HepG2 (cell line): ENCODE measurements at regions not wholly inside any gene's neighbourhood (a gene's known extent, or its start where the extent isn't known, plus 50 kb on each side); places are given as distances from the start of the nearest gene placed in this dataset.
A peak's percentile ranks its signal among the peaks of the same experiment; 100 is the strongest.

Experiments
- AHR ChIP-seq: IDR thresholded peaks from 2 replicates; pipeline ENCODE4 v1.6.1; 2018; ENCODE audit warnings: missing genetic modification reagents, missing compliant biosample characterization
- ATF7 ChIP-seq, 2 experiments: fragments of 450-650 bp in 1 of 2; sonication (generic) in 1 of 2; formaldehyde crosslinking in 1 of 2; IDR thresholded peaks; 2 replicates each; pipeline versions ENCODE4 v1.4.0 to v1.6.1; 2016 to 2020; ENCODE audit warnings: antibody characterized with exemption in 1 of 2, mild to moderate bottlenecking in 1 of 2, missing genetic modification reagents in 1 of 2
- DNMT1 ChIP-seq: sonication (generic); formaldehyde crosslinking; IDR thresholded peaks from 2 replicates; pipeline ENCODE4 v1.5.1; 2020; ENCODE audit warnings: mild to moderate bottlenecking, missing genetic modification reagents
- ETV6 ChIP-seq: sonication (generic); formaldehyde crosslinking; conservative IDR thresholded peaks from 2 replicates; pipeline ENCODE4 v1.4.0; 2020; ENCODE audit warnings: missing genetic modification reagents
- FOXM1 ChIP-seq: sonication (generic); formaldehyde crosslinking; IDR thresholded peaks from 2 replicates; pipeline ENCODE4 v1.5.0; 2020; ENCODE audit warnings: missing genetic modification reagents
- FOXO1 ChIP-seq: sonication (generic); formaldehyde crosslinking; IDR thresholded peaks from 2 replicates; pipeline ENCODE4 v1.4.0; 2020; ENCODE audit warnings: missing genetic modification reagents
- GABPA ChIP-seq, 2 experiments: IDR thresholded peaks; 2 replicates each; pipeline ENCODE4 v1.6.1; 2011 to 2016; ENCODE audit warnings: low read depth in 2 of 2, low read length in 1 of 2, missing biosample characterization in 1 of 2, missing genetic modification characterization in 1 of 2
- HIVEP1 ChIP-seq: sonication (generic); formaldehyde crosslinking; IDR thresholded peaks from 2 replicates; pipeline ENCODE4 v1.4.0; 2020; ENCODE audit warnings: mild to moderate bottlenecking, missing genetic modification reagents
- IRF2 ChIP-seq: IDR thresholded peaks from 2 replicates; pipeline ENCODE4 v1.6.1; 2018; ENCODE audit warnings: missing genetic modification reagents, missing compliant biosample characterization
- KDM4B ChIP-seq: sonication (generic); formaldehyde crosslinking; IDR thresholded peaks from 2 replicates; pipeline ENCODE4 v1.4.0; 2020; ENCODE audit warnings: missing genetic modification reagents
- LCORL ChIP-seq, 2 experiments: fragments of 450-650 bp in 1 of 2; sonication (generic) in 1 of 2; formaldehyde crosslinking in 1 of 2; IDR thresholded peaks; 2 replicates each; pipeline versions ENCODE4 v1.5.0 to v1.6.1; 2017 to 2020; ENCODE audit warnings: antibody characterized with exemption in 1 of 2, missing genetic modification reagents in 1 of 2
- MTF1 ChIP-seq: sonication (generic); formaldehyde crosslinking; IDR thresholded peaks from 2 replicates; pipeline ENCODE4 v1.5.0; 2020; ENCODE audit warnings: missing genetic modification reagents
- MYNN ChIP-seq: sonication (generic); formaldehyde crosslinking; IDR thresholded peaks from 2 replicates; pipeline ENCODE4 v1.4.0; 2020; ENCODE audit warnings: mild to moderate bottlenecking, low read depth, missing genetic modification reagents
- NRL ChIP-seq: sonication (generic); formaldehyde crosslinking; IDR thresholded peaks from 2 replicates; pipeline ENCODE4 v1.5.0; 2020; ENCODE audit warnings: missing genetic modification reagents, mild to moderate bottlenecking, moderate library complexity, borderline replicate concordance
- RBM39 ChIP-seq: fragments of 200-400 bp; formaldehyde crosslinking; IDR thresholded peaks from one replicate; pipeline ENCODE4 v1.6.1; 2018; ENCODE audit warnings: antibody characterized with exemption, mild to moderate bottlenecking, low read depth, low read length; ENCODE audit not compliant: poor library complexity, severe bottlenecking
- SMARCC2 ChIP-seq: fragments of 450-650 bp; IDR thresholded peaks from 2 replicates; pipeline ENCODE4 v1.6.1; 2017; ENCODE audit warnings: antibody characterized with exemption, mild to moderate bottlenecking
- STAT5B ChIP-seq: sonication (generic); formaldehyde crosslinking; IDR thresholded peaks from 2 replicates; pipeline ENCODE4 v1.4.0; 2020; ENCODE audit warnings: missing genetic modification reagents
- TAF15 ChIP-seq: fragments of 200-400 bp; formaldehyde crosslinking; IDR thresholded peaks from one replicate; pipeline ENCODE4 v1.6.1; 2018; ENCODE audit warnings: mild to moderate bottlenecking, low read depth, low read length; ENCODE audit not compliant: poor library complexity, severe bottlenecking
- ZFP36L2 ChIP-seq: sonication (generic); formaldehyde crosslinking; IDR thresholded peaks from 2 replicates; pipeline ENCODE4 v1.4.0; 2020; ENCODE audit warnings: missing genetic modification reagents
- ZNF17 ChIP-seq: sonication (generic); formaldehyde crosslinking; IDR thresholded peaks from 2 replicates; pipeline ENCODE4 v1.5.0; 2020; ENCODE audit warnings: mild to moderate bottlenecking, missing genetic modification reagents
- ZNF282 ChIP-seq: fragments of 450-650 bp; IDR thresholded peaks from 2 replicates; pipeline ENCODE4 v1.6.1; 2018; ENCODE audit not compliant: partially characterized antibody
- ZNF329 ChIP-seq: sonication (generic); formaldehyde crosslinking; IDR thresholded peaks from 2 replicates; pipeline ENCODE4 v1.9.0; 2021; ENCODE audit warnings: low read depth, mild to moderate bottlenecking, missing genetic modification reagents
- ZNF333 ChIP-seq: sonication (generic); formaldehyde crosslinking; IDR thresholded peaks from 2 replicates; pipeline ENCODE4 v1.4.0; 2020; ENCODE audit warnings: mild to moderate bottlenecking, missing genetic modification reagents, borderline replicate concordance
- ZNF484 ChIP-seq: sonication (generic); formaldehyde crosslinking; IDR thresholded peaks from 2 replicates; pipeline ENCODE4 v1.5.1; 2020; ENCODE audit warnings: mild to moderate bottlenecking, low read depth, missing genetic modification reagents, borderline replicate concordance
- ZNF598 ChIP-seq: sonication (generic); formaldehyde crosslinking; IDR thresholded peaks from 2 replicates; pipeline ENCODE4 v1.5.1; 2020; ENCODE audit warnings: mild to moderate bottlenecking, missing genetic modification reagents, borderline replicate concordance
- ZNF768 ChIP-seq: sonication (generic); formaldehyde crosslinking; IDR thresholded peaks from 2 replicates; pipeline ENCODE4 v1.4.0; 2020; ENCODE audit warnings: missing genetic modification reagents
- ZZZ3 ChIP-seq: sonication (generic); formaldehyde crosslinking; IDR thresholded peaks from 2 replicates; pipeline ENCODE4 v1.4.0; 2020; ENCODE audit warnings: missing genetic modification reagents, mild to moderate bottlenecking, borderline replicate concordance
- TF ChIP-seq, protein P1 (sequence below), 2 experiments: fragments of 450-650 bp in 1 of 2; sonication (generic) in 1 of 2; formaldehyde crosslinking; IDR thresholded peaks; 2 replicates each; pipeline versions ENCODE4 v1.5.0 to v1.8.0; 2020 to 2022; ENCODE audit warnings: mild to moderate bottlenecking in 1 of 2, missing genetic modification reagents in 1 of 2
- TF ChIP-seq, protein P2 (sequence below): IDR thresholded peaks from 2 replicates; pipeline ENCODE4 v1.6.1; 2016; ENCODE audit warnings: control low read depth
- TF ChIP-seq, protein P3 (sequence below): sonication (generic); formaldehyde crosslinking; IDR thresholded peaks from 2 replicates; pipeline ENCODE4 v1.5.1; 2020; ENCODE audit warnings: missing genetic modification reagents, mild to moderate bottlenecking, borderline replicate concordance

DNA sequence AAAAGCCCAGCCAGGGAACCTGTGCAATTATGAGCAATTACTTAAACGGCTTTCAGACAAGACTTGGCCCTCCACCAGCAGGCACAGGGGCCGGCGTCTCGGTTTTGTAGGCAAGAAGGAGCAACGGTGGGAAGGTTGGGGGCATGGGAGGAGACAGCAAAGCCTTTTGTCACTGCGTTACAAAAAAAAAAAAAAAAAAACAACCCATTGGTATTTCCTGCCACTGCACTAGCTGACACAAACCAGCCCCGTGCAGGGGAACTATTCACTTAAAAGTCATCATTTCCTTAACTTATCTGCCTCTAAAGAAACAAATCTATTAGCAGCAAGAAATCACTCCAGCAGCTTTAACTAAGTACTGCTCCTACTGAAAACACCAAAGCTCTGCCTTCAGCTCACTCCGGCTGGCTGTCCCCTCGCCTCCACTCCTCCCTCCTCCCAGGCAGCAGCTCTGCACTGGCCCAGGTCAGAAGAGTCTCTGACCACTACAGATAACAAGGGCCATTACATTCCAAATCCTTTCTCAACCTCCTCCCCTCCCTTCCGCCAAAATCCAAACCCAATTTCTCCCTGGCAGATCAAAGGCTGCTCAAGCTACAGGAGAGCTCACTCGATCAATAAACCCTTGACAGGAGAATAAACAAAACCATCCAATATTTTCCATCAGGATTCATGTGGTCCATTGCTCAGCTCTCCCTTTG, 105.2 kb upstream of the CDKN3 start (continued):
- TF ChIP-seq LCORL (IDR thresholded peaks at IDR 0.05): peak; percentile 100
- TF ChIP-seq LCORL (CRISPR knock-in tag; IDR thresholded peaks at IDR 0.05): peak; percentile 100
- TF ChIP-seq ZNF484 (CRISPR knock-in tag): no peak
- no peak for TF ChIP-seq DNMT1
- no peak for TF ChIP-seq ZNF333 (CRISPR knock-in tag)
- no peak for TF ChIP-seq FOXM1
- TF ChIP-seq ETV6: no peak
- TF ChIP-seq HIVEP1: no peak
- TF ChIP-seq TAF15: no peak
- no peak for TF ChIP-seq MYNN (CRISPR knock-in tag)
- TF ChIP-seq GABPA (IDR thresholded peaks at IDR 0.05; ENCODE audit: low read depth, low read length): no peak
- no peak for TF ChIP-seq GABPA (CRISPR knock-in tag; IDR thresholded peaks at IDR 0.05; ENCODE audit: low read depth)
- no peak for TF ChIP-seq ZNF282
- no peak for TF ChIP-seq ZNF598 (CRISPR knock-in tag)
- no peak for TF ChIP-seq SMARCC2
- TF ChIP-seq ATF7 (IDR thresholded peaks at IDR 0.05): no peak
- TF ChIP-seq ATF7 (CRISPR knock-in tag; IDR thresholded peaks at IDR 0.05): no peak
- no peak for TF ChIP-seq ZFP36L2
- TF ChIP-seq ZNF17 (CRISPR knock-in tag): no peak
- TF ChIP-seq, protein P1, sequence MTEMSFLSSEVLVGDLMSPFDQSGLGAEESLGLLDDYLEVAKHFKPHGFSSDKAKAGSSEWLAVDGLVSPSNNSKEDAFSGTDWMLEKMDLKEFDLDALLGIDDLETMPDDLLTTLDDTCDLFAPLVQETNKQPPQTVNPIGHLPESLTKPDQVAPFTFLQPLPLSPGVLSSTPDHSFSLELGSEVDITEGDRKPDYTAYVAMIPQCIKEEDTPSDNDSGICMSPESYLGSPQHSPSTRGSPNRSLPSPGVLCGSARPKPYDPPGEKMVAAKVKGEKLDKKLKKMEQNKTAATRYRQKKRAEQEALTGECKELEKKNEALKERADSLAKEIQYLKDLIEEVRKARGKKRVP (CRISPR knock-in tag; IDR thresholded peaks at IDR 0.05): peak in 1 of 2 experiments; percentile 47; a peak in 1 of 4 replicates
- TF ChIP-seq, protein P2, sequence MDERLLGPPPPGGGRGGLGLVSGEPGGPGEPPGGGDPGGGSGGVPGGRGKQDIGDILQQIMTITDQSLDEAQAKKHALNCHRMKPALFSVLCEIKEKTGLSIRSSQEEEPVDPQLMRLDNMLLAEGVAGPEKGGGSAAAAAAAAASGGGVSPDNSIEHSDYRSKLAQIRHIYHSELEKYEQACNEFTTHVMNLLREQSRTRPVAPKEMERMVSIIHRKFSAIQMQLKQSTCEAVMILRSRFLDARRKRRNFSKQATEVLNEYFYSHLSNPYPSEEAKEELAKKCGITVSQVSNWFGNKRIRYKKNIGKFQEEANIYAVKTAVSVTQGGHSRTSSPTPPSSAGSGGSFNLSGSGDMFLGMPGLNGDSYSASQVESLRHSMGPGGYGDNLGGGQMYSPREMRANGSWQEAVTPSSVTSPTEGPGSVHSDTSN (CRISPR knock-in tag): peak; percentile 58; the same call in 1 of the 2 replicates
- TF ChIP-seq IRF2 (CRISPR knock-in tag): no peak
- no peak for TF ChIP-seq ZZZ3 (CRISPR knock-in tag)
- TF ChIP-seq STAT5B (CRISPR knock-in tag): no peak
- no peak for TF ChIP-seq AHR (CRISPR knock-in tag)
- peak; percentile 87 for TF ChIP-seq ZNF768
- TF ChIP-seq RBM39: no peak
- no peak for TF ChIP-seq KDM4B (CRISPR knock-in tag)
- TF ChIP-seq NRL (CRISPR knock-in tag): no peak
- peak; percentile 85 for TF ChIP-seq FOXO1 (CRISPR knock-in tag)
- TF ChIP-seq MTF1 (CRISPR knock-in tag): no peak
- TF ChIP-seq ZNF329: no peak
- TF ChIP-seq, protein P3, sequence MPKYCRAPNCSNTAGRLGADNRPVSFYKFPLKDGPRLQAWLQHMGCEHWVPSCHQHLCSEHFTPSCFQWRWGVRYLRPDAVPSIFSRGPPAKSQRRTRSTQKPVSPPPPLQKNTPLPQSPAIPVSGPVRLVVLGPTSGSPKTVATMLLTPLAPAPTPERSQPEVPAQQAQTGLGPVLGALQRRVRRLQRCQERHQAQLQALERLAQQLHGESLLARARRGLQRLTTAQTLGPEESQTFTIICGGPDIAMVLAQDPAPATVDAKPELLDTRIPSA (CRISPR knock-in tag): no peak
